ENCODE measurements at regions not wholly inside any gene's neighbourhood (a gene's known extent, or its start where the extent isn't known, plus 50 kb on each side); places are given as distances from the start of the nearest gene placed in this dataset.
"Not testable (repeated sequence)": the region's sequence is repeated elsewhere in the genome, so short reads cannot be mapped to it uniquely, and the experiment has no call there.

- Histone ChIP-seq H3K4me3 (ENCODE audit: low read length) (no peak overlapping the region), H2AFZ (ENCODE audit: low read depth, low read length) (no peak overlapping the region), H3K4me1 (ENCODE audit: insufficient read depth, low read length) (no peaks in the 10 kb centered on the region), H3K36me3 (ENCODE audit: insufficient read depth, low read length) (no peaks in the 10 kb centered on the region), H3K9me3 (ENCODE audit: low read length) (no peaks in the 10 kb centered on the region), H3K27me3 (ENCODE audit: insufficient read depth, low read length) (no peaks in the 10 kb centered on the region)
Measured at GRCh38 chr6:66344796-66345195, 637.8 kb upstream of the EYS start.

DNA sequence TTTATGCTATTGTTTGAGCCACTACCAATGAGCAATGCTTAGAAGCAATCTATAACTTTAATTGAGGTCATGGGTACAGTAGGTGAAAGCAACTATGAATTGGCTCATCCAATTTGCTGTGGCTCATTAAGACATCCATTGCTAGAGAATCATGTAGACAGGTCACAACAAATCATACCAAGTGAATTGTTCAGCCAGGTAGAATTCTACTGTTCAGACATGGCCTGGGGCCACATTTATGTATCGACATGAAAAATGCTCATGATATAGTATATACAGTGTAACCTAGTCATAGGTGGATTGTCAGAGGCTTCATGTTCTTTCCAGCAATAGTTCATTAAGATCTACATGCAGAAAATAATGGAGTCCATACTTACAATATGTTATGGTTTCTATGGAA is 633.7 kb upstream of the EYS start:
- Histone ChIP-seq H3K4me3 (ENCODE audit: low read length) (no peak overlapping the region), H3K4me1 (ENCODE audit: insufficient read depth, low read length) (no peaks in the 10 kb centered on the region), H3K36me3 (ENCODE audit: insufficient read depth, low read length) (no peaks in the 10 kb centered on the region), H2AFZ (ENCODE audit: low read depth, low read length) (no peak overlapping the region), H3K27me3 (ENCODE audit: insufficient read depth, low read length) (no peaks in the 10 kb centered on the region), H3K9me3 (ENCODE audit: low read length) (no peaks in the 10 kb centered on the region)

GRCh38 chr6:66336176-66336575 is 629.1 kb upstream of the EYS start:
- no peaks in the 10 kb centered on the region for H3K27me3 ChIP-seq (ENCODE audit: insufficient read depth, low read length)
- no peak overlapping the region for H3K4me3 ChIP-seq (ENCODE audit: low read length)
- no peak overlapping the region for H2AFZ ChIP-seq (ENCODE audit: low read depth, low read length)
- no peaks in the 10 kb centered on the region for H3K36me3 ChIP-seq (ENCODE audit: insufficient read depth, low read length)
- H3K9me3 ChIP-seq (ENCODE audit: low read length), result no peaks in the 10 kb centered on the region
- no peaks in the 10 kb centered on the region for H3K4me1 ChIP-seq (ENCODE audit: insufficient read depth, low read length)

- H3K9me3 ChIP-seq (ENCODE audit: low read length), result no peaks in the 10 kb centered on the region
- H3K4me3 ChIP-seq (ENCODE audit: low read length), result no peak overlapping the region
- H3K4me1 ChIP-seq (ENCODE audit: insufficient read depth, low read length), result peaks cover 3% of the 10 kb centered on the region
- no peaks in the 10 kb centered on the region for H3K36me3 ChIP-seq (ENCODE audit: insufficient read depth, low read length)
- no peaks in the 10 kb centered on the region for H3K27me3 ChIP-seq (ENCODE audit: insufficient read depth, low read length)
- H2AFZ ChIP-seq (ENCODE audit: low read depth, low read length), result peak overlapping the region; percentile 16
Measured at GRCh38 chr6:66328200-66328599, 621.2 kb upstream of the EYS start.

DNA sequence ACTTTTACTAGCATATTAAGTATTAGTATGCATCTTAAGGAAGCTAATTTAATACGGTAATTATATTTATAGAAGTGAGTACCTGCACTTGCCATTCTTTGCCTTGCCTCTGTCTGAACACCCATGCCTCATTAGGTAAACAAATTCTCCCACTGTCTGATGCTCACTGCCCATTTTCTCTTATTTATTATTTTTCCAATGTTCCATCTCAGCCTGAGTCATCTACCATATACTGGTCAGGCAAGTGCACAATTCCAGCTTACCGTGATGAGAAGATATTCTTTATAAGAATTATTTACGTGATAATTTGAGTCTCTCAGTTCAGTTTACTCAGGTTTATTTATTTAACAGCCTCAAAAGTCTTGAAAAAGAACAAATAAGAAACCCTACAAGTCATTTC is 619.2 kb upstream of the EYS start:
- H2AFZ ChIP-seq (ENCODE audit: low read depth, low read length), result no peak overlapping the region
- H3K36me3 ChIP-seq (ENCODE audit: insufficient read depth, low read length), result no peaks in the 10 kb centered on the region
- peaks cover 3% of the 10 kb centered on the region for H3K4me1 ChIP-seq (ENCODE audit: insufficient read depth, low read length)
- no peaks in the 10 kb centered on the region for H3K9me3 ChIP-seq (ENCODE audit: low read length)
- H3K27me3 ChIP-seq (ENCODE audit: insufficient read depth, low read length), result no peaks in the 10 kb centered on the region
- no peak overlapping the region for H3K4me3 ChIP-seq (ENCODE audit: low read length)

- no peaks in the 10 kb centered on the region for H3K36me3 ChIP-seq (ENCODE audit: insufficient read depth, low read length)
- H2AFZ ChIP-seq (ENCODE audit: low read depth, low read length), result no peak overlapping the region
- no peak overlapping the region for H3K4me3 ChIP-seq (ENCODE audit: low read length)
- H3K9me3 ChIP-seq (ENCODE audit: low read length), result no peaks in the 10 kb centered on the region
- no peaks in the 10 kb centered on the region for H3K27me3 ChIP-seq (ENCODE audit: insufficient read depth, low read length)
- H3K4me1 ChIP-seq (ENCODE audit: insufficient read depth, low read length), result no peaks in the 10 kb centered on the region
Measured at GRCh38 chr6:66321017-66321416, 614.0 kb upstream of the EYS start.

DNA sequence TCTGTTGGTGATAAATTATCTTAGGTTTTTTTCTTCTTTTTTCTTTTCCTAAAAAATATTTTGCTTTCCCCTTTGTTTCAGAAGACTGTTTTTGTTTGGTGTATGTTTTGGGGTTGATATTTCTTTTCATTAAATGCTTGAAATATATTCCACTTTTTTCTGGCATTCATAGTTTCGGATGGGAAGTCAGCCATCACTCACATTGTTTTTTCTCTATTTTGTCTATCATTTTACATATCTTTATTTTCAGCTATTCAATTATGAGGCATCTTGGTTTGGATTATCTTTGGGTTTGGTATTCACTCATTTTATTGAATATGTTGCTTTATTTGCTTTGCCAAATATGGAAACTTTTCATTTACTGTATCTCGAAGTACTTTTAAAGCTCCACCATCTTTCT is 600.5 kb upstream of the EYS start:
- Histone ChIP-seq H3K4me1 (ENCODE audit: insufficient read depth, low read length) (no peaks in the 10 kb centered on the region), H3K27me3 (ENCODE audit: insufficient read depth, low read length) (no peaks in the 10 kb centered on the region), H3K9me3 (ENCODE audit: low read length) (no peaks in the 10 kb centered on the region), H3K36me3 (ENCODE audit: insufficient read depth, low read length) (no peaks in the 10 kb centered on the region), H3K4me3 (ENCODE audit: low read length) (no peak overlapping the region), H2AFZ (ENCODE audit: low read depth, low read length) (no peak overlapping the region)

- Histone ChIP-seq H3K27me3 (ENCODE audit: insufficient read depth, low read length) (no peaks in the 10 kb centered on the region), H2AFZ (ENCODE audit: low read depth, low read length) (no peak overlapping the region), H3K9me3 (ENCODE audit: low read length) (no peaks in the 10 kb centered on the region), H3K36me3 (ENCODE audit: insufficient read depth, low read length) (no peaks in the 10 kb centered on the region), H3K4me3 (ENCODE audit: low read length) (no peak overlapping the region), H3K4me1 (ENCODE audit: insufficient read depth, low read length) (peaks cover 2% of the 10 kb centered on the region)
Measured at GRCh38 chr6:66291905-66292304, 584.9 kb upstream of the EYS start.

DNA sequence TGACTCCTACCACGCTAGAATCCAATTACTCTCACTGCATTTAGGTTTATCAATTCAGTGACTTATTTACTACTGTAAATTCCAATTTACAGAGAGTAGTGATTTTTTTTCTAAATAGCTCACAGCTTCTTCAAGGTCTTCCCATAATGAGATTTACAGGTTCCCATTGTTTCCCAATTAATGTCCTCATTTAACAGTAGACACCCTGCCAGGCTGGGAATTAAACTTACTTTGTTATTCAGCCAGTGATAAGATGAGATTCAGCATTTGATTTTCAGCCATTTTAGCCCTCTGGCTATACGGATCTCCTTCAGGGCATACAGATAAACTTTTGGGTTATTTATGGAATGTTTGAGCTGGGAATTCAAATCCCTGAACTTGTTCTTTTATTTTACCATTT is 582.9 kb upstream of the EYS start:
- Histone ChIP-seq H3K27me3 (ENCODE audit: insufficient read depth, low read length) (no peaks in the 10 kb centered on the region), H3K4me1 (ENCODE audit: insufficient read depth, low read length) (no peaks in the 10 kb centered on the region), H3K36me3 (ENCODE audit: insufficient read depth, low read length) (no peaks in the 10 kb centered on the region), H3K4me3 (ENCODE audit: low read length) (no peak overlapping the region), H3K9me3 (ENCODE audit: low read length) (no peaks in the 10 kb centered on the region), H2AFZ (ENCODE audit: low read depth, low read length) (no peak overlapping the region)

- H2AFZ ChIP-seq (ENCODE audit: low read depth, low read length), result no peak overlapping the region
- no peak overlapping the region for H3K4me3 ChIP-seq (ENCODE audit: low read length)
- no peaks in the 10 kb centered on the region for H3K36me3 ChIP-seq (ENCODE audit: insufficient read depth, low read length)
- H3K27me3 ChIP-seq (ENCODE audit: insufficient read depth, low read length), result no peaks in the 10 kb centered on the region
- no peaks in the 10 kb centered on the region for H3K9me3 ChIP-seq (ENCODE audit: low read length)
- H3K4me1 ChIP-seq (ENCODE audit: insufficient read depth, low read length), result no peaks in the 10 kb centered on the region
Measured at GRCh38 chr6:66278115-66278514, 571.1 kb upstream of the EYS start.

DNA sequence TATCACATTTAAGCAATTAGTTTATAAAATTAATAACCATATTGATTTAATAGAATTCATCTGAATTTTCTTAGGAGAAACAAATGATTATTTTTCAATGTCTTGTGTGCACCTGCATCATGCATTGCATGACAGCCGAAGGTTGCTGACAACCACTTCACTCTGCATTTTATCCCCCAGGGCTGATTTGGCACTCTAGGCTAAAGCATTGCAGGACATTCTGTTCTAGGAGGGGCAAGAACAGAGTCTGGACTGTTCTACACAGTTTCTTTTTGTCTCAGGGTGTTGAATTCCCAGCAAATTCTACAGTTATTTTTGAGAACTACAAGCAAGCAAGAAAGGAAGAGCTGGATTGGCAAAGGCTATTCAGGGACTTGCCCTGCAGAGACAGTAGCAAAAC is 570.4 kb upstream of the EYS start:
- no peaks in the 10 kb centered on the region for H3K36me3 ChIP-seq (ENCODE audit: insufficient read depth, low read length)

GRCh38 chr6:66265737-66266136 is 558.7 kb upstream of the EYS start:
- no peaks in the 10 kb centered on the region for H3K9me3 ChIP-seq (ENCODE audit: low read length)
- no peaks in the 10 kb centered on the region for H3K27me3 ChIP-seq (ENCODE audit: insufficient read depth, low read length)
- no peak overlapping the region for H3K4me3 ChIP-seq (ENCODE audit: low read length)
- no peaks in the 10 kb centered on the region for H3K36me3 ChIP-seq (ENCODE audit: insufficient read depth, low read length)
- no peak overlapping the region for H2AFZ ChIP-seq (ENCODE audit: low read depth, low read length)
- no peaks in the 10 kb centered on the region for H3K4me1 ChIP-seq (ENCODE audit: insufficient read depth, low read length)

More for the DNA sequence above, 570.4 kb upstream of the EYS start:
- Histone ChIP-seq H3K4me3 (ENCODE audit: low read length) (no peak overlapping the region), H3K27me3 (ENCODE audit: insufficient read depth, low read length) (no peaks in the 10 kb centered on the region), H3K9me3 (ENCODE audit: low read length) (no peaks in the 10 kb centered on the region), H2AFZ (ENCODE audit: low read depth, low read length) (no peak overlapping the region), H3K4me1 (ENCODE audit: insufficient read depth, low read length) (no peaks in the 10 kb centered on the region)

DNA sequence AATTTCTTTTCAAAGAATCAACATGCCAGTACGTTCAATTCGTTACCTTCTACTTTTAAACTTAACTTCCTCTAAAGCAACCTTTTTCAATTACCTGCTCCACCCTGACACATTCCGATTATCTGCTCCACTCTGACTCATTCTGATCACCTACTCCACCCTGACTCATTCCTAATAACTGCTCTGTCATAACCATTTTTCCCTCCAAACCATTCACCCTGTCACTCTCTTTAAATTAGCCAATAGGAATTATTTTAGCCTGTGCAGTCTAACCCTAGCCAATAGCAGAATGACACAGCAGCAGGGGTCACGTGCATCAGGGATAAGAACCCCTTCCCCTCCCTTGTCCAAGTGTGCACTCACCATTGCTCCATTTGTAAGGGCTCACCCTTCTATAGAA is 557.4 kb upstream of the EYS start:
- Histone ChIP-seq H3K4me1 (ENCODE audit: insufficient read depth, low read length) (no peaks in the 10 kb centered on the region), H3K27me3 (ENCODE audit: insufficient read depth, low read length) (no peaks in the 10 kb centered on the region), H3K36me3 (ENCODE audit: insufficient read depth, low read length) (no peaks in the 10 kb centered on the region), H3K9me3 (ENCODE audit: low read length) (peaks cover under 1% of the 10 kb centered on the region), H3K4me3 (ENCODE audit: low read length) (no peak overlapping the region), H2AFZ (ENCODE audit: low read depth, low read length) (no peak overlapping the region)

DNA sequence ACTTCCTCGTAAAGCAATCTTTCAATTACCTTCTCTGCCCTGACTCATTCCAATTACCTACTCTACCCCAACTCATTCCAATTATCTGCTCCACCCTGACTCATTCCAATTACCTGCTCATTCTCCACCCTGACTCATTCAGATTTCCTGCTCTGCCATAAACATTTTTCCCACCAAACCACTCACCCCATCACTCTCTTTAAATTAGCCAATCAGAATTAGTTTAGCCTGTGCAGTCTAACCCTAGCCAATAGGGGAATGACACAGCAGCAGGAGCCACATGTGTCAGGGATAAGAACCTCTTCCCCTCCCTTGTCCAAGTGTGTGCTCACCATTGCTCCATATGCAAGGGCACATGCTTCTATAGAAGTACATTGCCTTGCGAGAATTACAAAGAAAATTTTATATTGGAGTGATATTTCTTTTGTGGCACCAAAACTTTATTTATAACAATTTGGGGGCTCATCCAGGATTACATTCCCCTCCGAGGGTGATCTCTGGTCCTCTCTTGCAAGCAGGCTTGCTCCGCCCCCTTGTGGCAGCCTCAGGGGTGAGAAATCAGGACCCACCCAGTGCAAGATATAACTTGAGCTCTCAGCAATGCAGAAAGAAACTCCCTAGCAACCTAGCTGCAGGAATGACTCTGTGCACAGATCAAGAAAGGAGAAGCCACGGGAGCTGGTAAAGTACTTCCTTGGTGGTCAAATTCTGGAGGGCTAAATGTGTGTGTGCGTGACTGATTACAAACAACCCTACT is 551.9 kb upstream of the EYS start:
- not testable (repeated sequence) for H3K27me3 ChIP-seq (ENCODE audit: insufficient read depth, low read length); H3K4me3 ChIP-seq (ENCODE audit: low read length); H2AFZ ChIP-seq (ENCODE audit: low read depth, low read length); H3K9me3 ChIP-seq (ENCODE audit: low read length); H3K36me3 ChIP-seq (ENCODE audit: insufficient read depth, low read length); H3K4me1 ChIP-seq (ENCODE audit: insufficient read depth, low read length)
